Stimulated activated CD8-positive, alpha-beta memory T cell treated with anti-CD3 and anti-CD28 coated beads, Interleukin-4, amount 100 ng/mL, for 48 hours (primary cell): ENCODE measurements at regions not wholly inside any gene's neighbourhood (a gene's known extent, or its start where the extent isn't known, plus 50 kb on each side); places are given as distances from the start of the nearest gene placed in this dataset.

Source experiments
- DNase-seq: peaks from one replicate; pipeline ENCODE4 v3.0.0-alpha.2; 2020

DNA sequence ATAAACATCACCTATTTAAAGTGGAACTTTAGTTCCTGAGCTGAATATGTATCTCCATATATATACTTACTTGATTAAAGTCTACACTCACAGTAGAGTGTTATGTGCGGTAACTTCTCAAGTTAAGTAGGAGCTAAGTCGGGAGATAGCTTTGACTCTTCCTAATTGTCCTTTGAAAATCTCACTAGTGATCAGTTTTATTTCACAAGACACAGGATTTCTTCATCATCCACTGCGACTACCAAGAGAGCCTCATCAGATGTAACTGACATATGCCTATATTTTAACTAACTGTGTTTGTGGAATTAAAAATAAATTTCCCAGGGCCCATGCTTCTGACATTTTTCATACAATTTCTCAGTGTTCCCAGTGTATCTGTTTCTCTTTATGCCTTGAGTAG lies 1664.0 kb downstream of the EFNB2 start:
- no peak for DNase-seq

DNA sequence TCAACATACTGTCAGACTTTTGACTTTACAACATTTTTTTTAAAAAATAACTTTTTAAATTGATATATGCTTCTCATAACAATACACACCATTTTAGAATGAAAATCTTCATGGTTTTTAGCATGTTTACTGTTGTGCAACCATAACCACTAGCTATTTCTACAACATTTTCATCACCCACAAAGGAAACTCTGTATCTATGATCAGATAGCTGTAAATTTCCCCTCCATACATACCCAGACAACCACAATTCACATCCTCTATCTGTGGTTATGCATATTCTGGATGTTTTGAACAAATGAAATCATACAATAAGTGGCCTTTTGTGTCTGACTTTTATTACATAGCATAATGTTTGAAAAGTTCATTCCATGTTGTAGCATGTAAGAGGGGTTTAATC lies 1666.0 kb downstream of the EFNB2 start:
- DNase-seq: no peak

DNA sequence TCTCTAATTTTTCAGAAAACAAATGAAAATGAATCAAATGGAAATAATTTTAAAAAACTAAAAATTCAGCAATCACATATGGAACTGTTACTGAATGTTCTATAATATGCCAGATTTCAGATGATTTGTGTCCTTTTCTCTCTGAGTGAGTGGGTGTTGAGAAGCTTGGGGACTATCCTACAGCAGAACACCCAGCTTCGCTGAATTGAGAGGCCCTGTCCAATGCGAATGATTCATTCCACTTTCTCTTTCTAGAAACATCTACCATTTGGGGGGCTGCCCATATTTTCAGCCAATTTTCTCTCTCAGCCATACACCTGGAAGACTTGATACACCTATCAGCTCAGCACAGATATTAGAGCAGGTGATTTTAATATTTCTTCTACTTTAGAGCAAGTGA lies 1666.7 kb downstream of the EFNB2 start:
- DNase-seq: no peak

DNA sequence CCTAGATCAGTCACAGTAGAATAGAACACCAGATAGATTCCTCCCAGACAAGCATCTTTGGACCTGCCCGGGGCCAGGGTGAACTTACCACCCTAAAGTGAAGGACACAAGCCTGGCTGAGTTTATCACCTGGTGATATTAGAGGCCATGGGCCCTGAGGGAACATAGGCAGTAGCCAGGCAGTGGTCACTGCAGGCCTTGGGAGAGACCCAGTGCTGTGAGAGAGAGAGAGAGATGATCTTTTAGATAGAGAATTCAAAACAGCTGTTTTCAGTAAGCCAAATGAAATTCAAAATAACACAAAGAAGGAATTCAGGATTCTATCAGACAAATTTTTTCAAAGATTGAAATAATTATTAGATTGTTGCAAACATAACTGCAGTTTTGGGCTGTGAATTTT lies 1679.9 kb downstream of the EFNB2 start:
- DNase-seq: no peak

DNA sequence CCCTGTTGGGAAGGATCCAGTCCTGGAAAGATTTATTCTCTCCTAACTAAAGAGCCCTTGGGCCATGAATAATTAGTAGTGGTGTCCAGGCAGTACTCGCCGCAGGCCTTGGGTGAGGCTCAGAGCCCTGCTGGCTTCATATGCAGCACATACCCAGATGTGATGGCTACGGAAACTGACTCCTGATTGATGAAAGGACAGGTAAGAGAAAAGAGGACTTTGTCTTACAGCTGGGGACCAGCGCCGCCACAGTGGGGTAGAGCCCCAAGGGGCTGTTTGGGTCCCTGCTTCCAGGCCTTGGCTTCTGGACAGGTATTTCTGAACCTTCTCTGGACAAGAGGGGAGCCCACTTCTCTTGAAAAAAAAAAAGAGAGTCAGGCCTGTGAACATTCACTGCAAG lies 1680.8 kb downstream of the EFNB2 start:
- no peak for DNase-seq

DNA sequence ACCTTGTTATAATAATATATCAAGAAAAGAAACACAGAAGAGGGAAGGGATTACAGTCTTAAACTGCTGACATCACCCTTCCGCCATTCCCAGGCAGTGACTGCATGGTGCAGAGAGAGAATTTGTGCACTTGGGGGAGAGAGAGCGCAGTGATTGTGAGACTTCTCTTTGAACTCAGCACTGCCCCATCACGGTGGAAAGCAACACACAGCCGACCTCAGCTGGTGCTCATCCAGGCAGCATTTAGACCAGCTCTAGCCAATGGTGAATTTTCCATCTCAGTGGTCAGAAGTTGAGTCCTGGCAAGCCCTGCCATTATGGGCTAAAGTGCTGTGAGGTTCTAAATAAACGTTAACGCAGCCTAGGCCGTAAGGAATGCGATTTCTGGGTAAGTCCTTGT lies 1681.5 kb downstream of the EFNB2 start:
- no peak for DNase-seq

- no peak for DNase-seq
Measured at GRCh38 chr13:104847922-104848321, 1687.5 kb downstream of the EFNB2 start.

DNA sequence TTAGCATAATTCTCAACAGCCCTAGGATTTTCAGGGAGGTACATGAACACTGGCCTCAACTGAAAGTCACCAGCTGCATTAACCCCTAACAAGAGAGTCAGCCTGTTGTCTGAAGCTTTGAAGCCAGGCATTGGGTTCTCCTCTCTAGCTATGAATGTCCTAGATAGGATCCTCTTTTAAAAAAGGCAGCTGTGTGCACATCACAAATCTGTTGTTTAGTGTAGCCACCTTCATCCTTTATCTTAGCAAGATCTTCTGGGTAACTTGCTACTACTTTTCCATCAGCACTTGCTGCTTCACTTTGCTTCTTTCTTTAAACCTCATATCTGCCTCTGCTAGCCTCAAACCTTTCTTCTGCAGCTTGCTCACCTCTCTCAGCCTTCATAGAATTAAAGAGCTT lies 1692.1 kb downstream of the EFNB2 start:
- DNase-seq: no peak

- DNase-seq: no peak
Measured at GRCh38 chr13:104841110-104841509, 1694.4 kb downstream of the EFNB2 start.

- no peak for DNase-seq
Measured at GRCh38 chr13:104837756-104838155, 1697.7 kb downstream of the EFNB2 start.

- DNase-seq: no peak
Measured at GRCh38 chr13:104833221-104833620, 1702.2 kb downstream of the EFNB2 start.

GRCh38 chr13:104832231-104832630 lies 1703.2 kb downstream of the EFNB2 start:
- DNase-seq: no peak

DNA sequence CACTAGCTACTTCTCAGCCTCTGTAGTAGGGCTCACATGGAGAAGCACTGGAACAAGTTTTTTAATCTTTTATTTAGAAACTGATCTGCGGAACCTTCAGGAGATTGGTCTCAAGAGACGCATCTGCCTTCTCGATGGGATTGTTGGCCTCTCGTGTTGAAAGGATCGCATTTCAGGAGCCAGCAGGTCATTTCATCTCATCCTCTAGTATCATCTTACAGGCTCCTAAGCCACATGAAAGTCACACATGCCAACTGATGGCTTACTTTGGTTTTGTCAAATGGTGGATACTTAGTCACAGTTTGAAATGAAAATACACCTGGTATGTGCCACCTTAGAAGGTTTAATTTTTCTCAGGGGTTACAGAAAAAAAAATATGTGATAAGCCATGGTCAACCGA lies 1703.6 kb downstream of the EFNB2 start:
- no peak for DNase-seq

DNA sequence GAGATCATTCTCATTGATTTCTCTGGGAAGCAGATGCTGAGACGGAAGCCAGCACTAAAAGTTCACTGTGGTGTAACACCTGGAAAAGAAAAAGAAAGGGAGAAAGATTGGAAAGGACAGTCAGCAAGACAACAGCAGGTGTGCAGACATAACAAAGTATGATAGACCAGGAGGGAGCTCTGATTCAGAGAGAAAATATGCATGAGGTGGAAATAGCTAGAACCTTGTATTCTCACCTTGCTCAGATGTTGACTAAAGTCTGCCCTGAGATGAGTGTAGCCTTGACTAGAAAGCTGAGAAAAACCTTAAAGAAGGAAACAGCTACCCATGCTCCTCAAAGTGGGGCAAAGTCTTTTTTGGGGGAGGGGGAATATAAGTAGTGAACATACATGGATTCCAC lies 1711.8 kb downstream of the EFNB2 start:
- no peak for DNase-seq

DNA sequence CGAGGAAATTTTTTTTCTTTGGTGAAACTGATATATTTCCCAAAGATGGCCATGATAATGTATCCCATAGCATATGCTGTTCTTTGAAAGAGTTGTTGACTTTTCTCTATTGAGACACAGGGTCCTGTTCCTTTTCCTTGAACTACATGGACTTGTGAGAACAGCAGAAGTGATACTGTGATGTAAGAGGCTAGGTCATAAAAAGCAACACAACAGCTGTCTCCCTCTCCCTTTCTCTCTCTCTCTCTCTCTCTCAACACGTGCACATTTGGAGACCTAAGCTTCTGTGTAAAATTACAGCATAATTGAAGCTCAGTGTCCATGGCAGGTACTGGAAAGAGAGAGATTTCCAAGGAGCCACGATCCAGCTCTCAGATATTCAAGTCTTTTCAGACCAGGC lies 1712.4 kb downstream of the EFNB2 start:
- no peak for DNase-seq

DNA sequence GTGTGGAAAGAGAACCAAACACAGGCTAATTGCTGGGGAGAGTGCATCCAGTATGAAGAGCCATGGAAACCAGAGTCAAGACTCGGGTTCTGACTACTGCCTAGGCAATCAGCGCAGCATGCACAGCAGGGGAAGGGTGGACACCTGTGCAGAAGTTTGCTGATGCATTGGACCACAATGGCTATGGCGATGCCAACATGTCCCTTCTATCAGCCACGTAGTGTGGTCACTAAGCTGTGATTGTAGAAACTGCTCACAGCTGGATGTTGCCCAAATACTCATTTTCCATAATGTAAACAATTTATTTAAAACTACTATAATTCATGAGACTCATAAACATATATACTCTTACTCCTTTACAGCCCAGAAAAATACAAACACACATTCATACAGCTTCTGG lies 1718.2 kb downstream of the EFNB2 start:
- DNase-seq: no peak

DNA sequence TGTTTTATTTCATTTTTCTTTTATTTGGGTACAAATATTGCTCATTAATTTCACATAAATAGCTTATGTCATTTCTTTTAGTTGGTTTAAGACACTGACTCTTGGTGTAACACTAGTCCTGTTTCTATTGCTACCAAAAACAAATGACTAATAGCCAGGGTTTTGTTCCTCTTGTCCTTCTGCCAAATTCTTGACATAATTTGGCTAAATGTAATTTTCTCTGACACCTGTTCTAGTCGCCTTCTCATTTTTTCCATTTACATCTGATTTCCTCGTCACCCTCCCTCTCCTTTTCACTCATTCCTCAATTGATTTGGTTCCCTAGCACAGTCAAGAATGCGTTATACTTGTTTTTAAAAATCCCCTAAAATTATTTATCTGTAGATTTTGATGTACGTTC lies 1718.7 kb downstream of the EFNB2 start:
- DNase-seq: no peak

- no peak for DNase-seq
Measured at GRCh38 chr13:104810242-104810641, 1725.2 kb downstream of the EFNB2 start.

DNA sequence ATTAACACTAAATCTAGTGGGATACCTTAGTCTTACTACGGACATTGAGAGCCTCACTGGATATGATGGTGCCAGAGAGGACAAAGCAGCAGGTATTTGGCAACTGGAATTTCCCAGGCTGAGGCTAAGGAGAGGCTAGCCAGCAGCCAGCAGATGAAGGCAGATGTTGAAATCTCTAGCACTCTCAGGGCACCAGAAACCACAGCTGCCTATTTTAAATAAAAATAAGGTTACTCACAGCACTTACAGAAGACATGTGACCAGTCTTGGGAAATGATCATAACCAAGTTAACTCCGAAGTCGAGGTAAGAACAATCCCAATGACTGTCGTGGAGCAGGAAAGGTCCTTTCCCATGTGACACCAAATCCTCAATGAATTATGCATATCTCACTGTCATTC lies 1726.0 kb downstream of the EFNB2 start:
- no peak for DNase-seq

- no peak for DNase-seq
Measured at GRCh38 chr13:104805346-104805745, 1730.1 kb downstream of the EFNB2 start.

GRCh38 chr13:104799152-104799551 lies 1732.9 kb upstream of the SLC10A2 start:
- DNase-seq: no peak

DNA sequence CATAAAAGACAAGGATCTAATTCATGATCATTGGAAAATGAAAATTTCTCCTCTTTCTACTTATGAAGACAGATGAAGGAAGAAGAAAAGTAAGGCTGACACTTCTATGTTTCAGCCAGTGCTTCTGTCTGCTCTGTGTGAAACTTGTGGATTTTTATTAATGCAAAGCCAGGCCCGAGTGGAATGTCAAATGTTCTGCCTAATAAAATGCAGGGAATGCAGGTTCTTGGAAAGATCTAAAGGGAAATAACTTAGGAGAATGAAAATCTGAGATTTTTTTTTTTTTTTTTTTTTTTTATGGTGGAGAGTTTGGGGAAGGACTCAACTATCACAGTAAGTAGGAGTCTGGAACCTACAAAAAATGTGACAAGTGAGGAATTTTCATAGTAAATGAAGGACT lies 1732.3 kb upstream of the SLC10A2 start:
- DNase-seq: no peak

DNA sequence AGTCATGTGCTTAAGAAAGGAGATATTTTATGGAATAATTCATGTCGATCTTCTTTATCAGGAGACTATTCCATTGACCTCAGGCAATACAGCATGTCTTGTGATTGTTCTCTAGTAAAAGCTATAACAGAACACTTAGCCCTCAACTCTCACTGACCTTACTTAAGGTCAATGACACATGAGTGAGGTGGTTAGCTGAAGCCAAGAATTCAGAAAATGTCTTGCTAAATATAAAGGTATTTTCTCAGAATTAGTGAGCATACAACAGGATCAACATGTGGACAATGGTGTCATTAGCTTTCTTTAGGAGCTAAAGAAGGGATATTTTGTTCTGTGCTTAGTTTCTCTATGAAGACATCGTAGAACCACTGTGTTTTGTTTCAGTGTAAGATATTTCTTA lies 1730.4 kb upstream of the SLC10A2 start:
- DNase-seq: no peak

GRCh38 chr13:104785952-104786351 lies 1719.7 kb upstream of the SLC10A2 start:
- no peak for DNase-seq

DNA sequence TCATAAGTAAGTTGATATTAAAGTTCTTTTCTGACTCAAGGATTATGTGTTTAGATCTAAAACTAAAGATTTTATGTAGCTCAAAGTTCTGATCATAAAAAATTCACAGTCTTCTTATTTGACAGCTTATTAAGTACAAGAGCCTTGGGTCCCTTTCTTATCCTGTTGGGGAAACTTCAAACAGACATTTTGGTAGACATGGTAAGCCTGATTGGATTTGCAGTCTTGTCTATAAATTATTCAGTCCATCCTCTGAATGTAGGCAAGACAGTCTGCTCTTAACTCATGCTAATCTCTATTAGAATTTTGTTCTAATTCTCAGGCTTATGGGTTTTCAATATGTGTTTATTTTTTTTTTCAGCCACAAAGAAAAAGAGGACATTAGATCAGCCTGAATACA lies 1718.7 kb upstream of the SLC10A2 start:
- DNase-seq: no peak

DNA sequence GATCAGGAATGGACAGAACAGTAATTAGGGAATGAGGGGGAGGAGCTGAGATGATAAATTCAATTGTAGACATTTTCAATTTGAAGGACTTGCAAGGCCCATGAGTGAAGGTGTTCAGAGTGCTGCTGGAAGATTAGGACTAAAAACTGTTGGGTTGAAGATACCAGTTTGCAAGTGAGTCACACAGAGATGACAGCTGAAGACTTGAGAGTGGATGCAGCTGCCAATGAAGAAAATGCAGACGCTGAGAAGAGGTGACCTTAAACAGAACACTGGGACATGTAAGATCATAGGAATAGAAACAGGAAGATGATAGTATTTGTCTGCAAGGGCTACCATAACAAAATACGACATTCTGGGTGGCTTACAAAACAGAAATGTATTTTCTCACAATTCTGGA lies 1716.5 kb upstream of the SLC10A2 start:
- no peak for DNase-seq
